K562 (cell line): ENCODE measurements at regions not wholly inside any gene's neighbourhood (a gene's known extent, or its start where the extent isn't known, plus 50 kb on each side); places are given as distances from the start of the nearest gene placed in this dataset.

Experiments
- AFF1 ChIP-seq, 2 experiments: fragments of 450-650 bp; IDR thresholded peaks; 2 replicates each; pipeline ENCODE4 v1.6.1; 2018; ENCODE audit warnings: mild to moderate bottlenecking in 2 of 2, low read depth in 1 of 2; ENCODE audit not compliant: partially characterized antibody in 2 of 2
- CBX2 ChIP-seq: fragments of 200-600 bp; sonication (generic); IDR thresholded peaks from one replicate; pipeline ENCODE4 v1.6.1; 2012; ENCODE audit warnings: mild to moderate bottlenecking, low read length, inconsistent platforms; ENCODE audit not compliant: insufficient read depth, poor library complexity, severe bottlenecking
- EHMT2 ChIP-seq: fragments of 450-650 bp; IDR thresholded peaks from 2 replicates; pipeline ENCODE4 v1.6.1; 2018; ENCODE audit warnings: antibody characterized with exemption
- EP300 ChIP-seq: IDR thresholded peaks from 2 replicates; pipeline ENCODE4 v1.6.1; 2012; ENCODE audit warnings: low read length, improper control_type of control experiment
- FOXA1 ChIP-seq: fragments of 450-650 bp; IDR thresholded peaks from 2 replicates; pipeline ENCODE4 v1.6.1; 2016; ENCODE audit warnings: mild to moderate bottlenecking, borderline replicate concordance
- POLR2AphosphoS2 ChIP-seq: IDR thresholded peaks from 2 replicates; pipeline ENCODE4 v1.6.1; 2012; ENCODE audit warnings: low read length, improper control_type of control experiment
- SNIP1 ChIP-seq: fragments of 450-650 bp; IDR thresholded peaks from 2 replicates; pipeline ENCODE4 v1.7.1; 2017; ENCODE audit warnings: low read depth, mild to moderate bottlenecking
- TF ChIP-seq, protein P1 (sequence below): fragments of 450-650 bp; IDR thresholded peaks from 2 replicates; pipeline ENCODE4 v1.6.1; 2018; ENCODE audit not compliant: partially characterized antibody

DNA sequence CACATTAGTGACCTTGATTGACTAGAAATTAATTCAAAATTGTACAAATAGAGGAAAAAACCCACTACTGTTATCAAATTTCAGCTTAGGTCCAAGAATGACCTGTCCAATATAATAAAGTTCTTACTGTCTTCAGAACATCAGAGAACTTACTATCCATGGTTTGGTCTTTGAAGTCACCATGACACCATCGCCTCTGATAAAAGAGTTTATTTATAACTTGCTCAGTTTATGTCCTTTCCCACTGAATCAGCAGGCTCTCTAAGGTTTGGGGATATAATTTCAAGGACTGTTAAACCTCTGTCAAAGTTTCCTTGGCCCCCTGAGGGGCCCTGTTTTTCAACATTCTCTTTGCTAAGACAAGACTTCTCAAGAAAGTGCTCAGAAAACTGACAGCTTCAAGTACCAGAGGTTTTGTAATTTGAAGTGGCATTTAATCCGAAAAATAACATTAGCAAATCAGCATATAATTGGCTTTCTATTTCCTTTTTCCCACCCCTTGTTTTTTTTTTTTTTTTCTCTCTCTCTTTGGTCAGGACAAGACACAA is 191.7 kb upstream of the FERD3L start:
- TF ChIP-seq CBX2 (no peak), FOXA1 (no peak), EP300 (no peak), EHMT2 (no peak), SNIP1 (no peak), AFF1 (IDR thresholded peaks at IDR 0.05; ENCODE audit: low read depth in 1 of 2, partially characterized antibody in 2 of 2) (no peak), POLR2AphosphoS2 (no peak)
- TF ChIP-seq, protein P1, sequence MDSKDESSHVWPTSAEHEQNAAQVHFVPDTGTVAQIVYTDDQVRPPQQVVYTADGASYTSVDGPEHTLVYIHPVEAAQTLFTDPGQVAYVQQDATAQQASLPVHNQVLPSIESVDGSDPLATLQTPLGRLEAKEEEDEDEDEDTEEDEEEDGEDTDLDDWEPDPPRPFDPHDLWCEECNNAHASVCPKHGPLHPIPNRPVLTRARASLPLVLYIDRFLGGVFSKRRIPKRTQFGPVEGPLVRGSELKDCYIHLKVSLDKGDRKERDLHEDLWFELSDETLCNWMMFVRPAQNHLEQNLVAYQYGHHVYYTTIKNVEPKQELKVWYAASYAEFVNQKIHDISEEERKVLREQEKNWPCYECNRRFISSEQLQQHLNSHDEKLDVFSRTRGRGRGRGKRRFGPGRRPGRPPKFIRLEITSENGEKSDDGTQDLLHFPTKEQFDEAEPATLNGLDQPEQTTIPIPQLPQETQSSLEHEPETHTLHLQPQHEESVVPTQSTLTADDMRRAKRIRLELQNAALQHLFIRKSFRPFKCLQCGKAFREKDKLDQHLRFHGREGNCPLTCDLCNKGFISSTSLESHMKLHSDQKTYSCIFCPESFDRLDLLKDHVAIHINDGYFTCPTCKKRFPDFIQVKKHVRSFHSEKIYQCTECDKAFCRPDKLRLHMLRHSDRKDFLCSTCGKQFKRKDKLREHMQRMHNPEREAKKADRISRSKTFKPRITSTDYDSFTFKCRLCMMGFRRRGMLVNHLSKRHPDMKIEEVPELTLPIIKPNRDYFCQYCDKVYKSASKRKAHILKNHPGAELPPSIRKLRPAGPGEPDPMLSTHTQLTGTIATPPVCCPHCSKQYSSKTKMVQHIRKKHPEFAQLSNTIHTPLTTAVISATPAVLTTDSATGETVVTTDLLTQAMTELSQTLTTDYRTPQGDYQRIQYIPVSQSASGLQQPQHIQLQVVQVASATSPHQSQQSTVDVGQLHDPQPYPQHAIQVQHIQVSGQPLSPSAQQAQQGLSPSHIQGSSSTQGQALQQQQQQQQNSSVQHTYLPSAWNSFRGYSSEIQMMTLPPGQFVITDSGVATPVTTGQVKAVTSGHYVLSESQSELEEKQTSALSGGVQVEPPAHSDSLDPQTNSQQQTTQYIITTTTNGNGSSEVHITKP = no peak
